H9 (cell line): ENCODE measurements at regions not wholly inside any gene's neighbourhood (a gene's known extent, or its start where the extent isn't known, plus 50 kb on each side); places are given as distances from the start of the nearest gene placed in this dataset.

Source experiments
- DNase-seq: peaks from one replicate; pipeline ENCODE4 v3.0.0-alpha.2; 2017
- H2AFZ ChIP-seq: one replicate; pipeline ENCODE4 v1.6.1; 2013; ENCODE audit warnings: mild to moderate bottlenecking, low read length, control low read depth, moderate library complexity
- H2AK5ac ChIP-seq: 2 replicates; pipeline ENCODE4 v1.6.1; 2013; ENCODE audit warnings: low read length, control low read depth, mixed read lengths; ENCODE audit not compliant: insufficient read length
- H2BK120ac ChIP-seq: one replicate; pipeline ENCODE4 v1.6.1; 2013; ENCODE audit warnings: low read depth, mild to moderate bottlenecking, low read length, control low read depth, inconsistent platforms; ENCODE audit not compliant: poor library complexity, severe bottlenecking
- H2BK12ac ChIP-seq: 2 replicates; pipeline ENCODE4 v1.6.1; 2013; ENCODE audit warnings: low read length, control low read depth, mixed read lengths, low read depth; ENCODE audit not compliant: insufficient read length
- H2BK15ac ChIP-seq: 2 replicates; pipeline ENCODE4 v1.6.1; 2013; ENCODE audit warnings: low read depth, low read length, control low read depth
- H2BK20ac ChIP-seq: one replicate; pipeline ENCODE4 v1.6.1; 2013; ENCODE audit warnings: low read depth, mild to moderate bottlenecking, low read length, control low read depth, inconsistent platforms; ENCODE audit not compliant: poor library complexity, severe bottlenecking
- H2BK5ac ChIP-seq: 2 replicates; pipeline ENCODE4 v1.6.1; 2013; ENCODE audit warnings: low read length, control low read depth, mixed read lengths; ENCODE audit not compliant: insufficient read length
- H3K14ac ChIP-seq: 2 replicates; pipeline ENCODE4 v1.6.1; 2013; ENCODE audit warnings: low read length, control low read depth; ENCODE audit not compliant: insufficient read depth
- H3K18ac ChIP-seq: 2 replicates; pipeline ENCODE4 v1.6.1; 2013; ENCODE audit warnings: low read depth, mild to moderate bottlenecking, mixed read lengths, low read length, control low read depth; ENCODE audit not compliant: insufficient read length
- H3K23ac ChIP-seq: 2 replicates; pipeline ENCODE4 v1.6.1; 2013; ENCODE audit warnings: low read length, control low read depth, mixed read lengths, low read depth; ENCODE audit not compliant: insufficient read length
- H3K23me2 ChIP-seq: 2 replicates; pipeline ENCODE4 v1.6.1; 2013; ENCODE audit warnings: low read depth, mild to moderate bottlenecking, mixed read lengths, low read length, control low read depth; ENCODE audit not compliant: insufficient read length, poor library complexity, severe bottlenecking
- H3K27ac ChIP-seq: 2 replicates; pipeline ENCODE4 v1.5.1; 2013; ENCODE audit warnings: low read length, control low read depth, mixed read lengths, low read depth; ENCODE audit not compliant: insufficient read length
- H3K27me3 ChIP-seq: 2 replicates; pipeline ENCODE4 v1.6.1; 2013; ENCODE audit warnings: low read length, control low read depth, inconsistent platforms; ENCODE audit not compliant: insufficient read depth
- H3K4ac ChIP-seq: 2 replicates; pipeline ENCODE4 v1.6.1; 2013; ENCODE audit warnings: low read depth, mild to moderate bottlenecking, control low read depth, inconsistent platforms, low read length, moderate library complexity
- H3K4me1 ChIP-seq: 2 replicates; pipeline ENCODE4 v1.6.1; 2013; ENCODE audit warnings: low read length, control low read depth, inconsistent platforms; ENCODE audit not compliant: insufficient read depth
- H3K4me2 ChIP-seq: 2 replicates; pipeline ENCODE4 v1.6.1; 2013; ENCODE audit warnings: low read length, control low read depth, mixed read lengths; ENCODE audit not compliant: insufficient read length, insufficient read depth
- H3K56ac ChIP-seq: 2 replicates; pipeline ENCODE4 v1.6.1; 2013; ENCODE audit warnings: low read depth, mild to moderate bottlenecking, mixed read lengths, low read length, control low read depth; ENCODE audit not compliant: insufficient read length
- H3K79me1 ChIP-seq: 2 replicates; pipeline ENCODE4 v1.6.1; 2013; ENCODE audit warnings: low read depth, mild to moderate bottlenecking, moderate library complexity, low read length, control low read depth, inconsistent platforms; ENCODE audit not compliant: insufficient read depth, poor library complexity, severe bottlenecking
- H3K79me2 ChIP-seq: 2 replicates; pipeline ENCODE4 v1.6.1; 2013; ENCODE audit warnings: low read length, control low read depth, inconsistent platforms; ENCODE audit not compliant: insufficient read depth
- H3K9ac ChIP-seq: 2 replicates; pipeline ENCODE4 v1.6.1; 2013; ENCODE audit warnings: low read length, control low read depth, mixed read lengths; ENCODE audit not compliant: insufficient read length; ENCODE audit errors: extremely low read depth
- H3K9me3 ChIP-seq: one replicate; pipeline ENCODE4 v1.6.1; 2013; ENCODE audit warnings: low read depth, low read length, inconsistent platforms; ENCODE audit not compliant: control insufficient read depth
- H3T11ph ChIP-seq: one replicate; pipeline ENCODE4 v1.6.1; 2013; ENCODE audit warnings: mild to moderate bottlenecking, low read length, control low read depth, inconsistent platforms
- H4K20me1 ChIP-seq: one replicate; pipeline ENCODE4 v1.6.1; 2013; ENCODE audit not compliant: control insufficient read depth, insufficient read length, insufficient read depth
- H4K5ac ChIP-seq: 2 replicates; pipeline ENCODE4 v1.6.1; 2013; ENCODE audit warnings: low read depth, mild to moderate bottlenecking, mixed read lengths, low read length, control low read depth; ENCODE audit not compliant: insufficient read length
- H4K8ac ChIP-seq: replicated peaks from 2 replicates; pipeline ENCODE4 v1.6.1; 2013; ENCODE audit warnings: low read length, control low read depth, mixed read lengths, low read depth; ENCODE audit not compliant: insufficient read length
- H4K91ac ChIP-seq: 2 replicates; pipeline ENCODE4 v1.6.1; 2013; ENCODE audit warnings: low read depth, mild to moderate bottlenecking, moderate library complexity, mixed read lengths, low read length, control low read depth; ENCODE audit not compliant: insufficient read length
- H3K27ac Mint-ChIP-seq, 3 experiments: 2 replicates in 2 of 3; 3 replicates in 1 of 3; pipeline ENCODE4 v1.8.0; 2020 to 2021; ENCODE audit warnings: mixed read lengths in 3 of 3, mild to moderate bottlenecking in 1 of 3, moderate library complexity in 1 of 3
- H3K27me3 Mint-ChIP-seq: 2 replicates; pipeline ENCODE4 v1.8.0; 2021; ENCODE audit warnings: low read depth, mild to moderate bottlenecking, moderate library complexity, mixed read lengths
- H3K36me3 Mint-ChIP-seq, 3 experiments: 2 replicates in 2 of 3; 3 replicates in 1 of 3; pipeline ENCODE4 v1.8.0; 2020 to 2021; ENCODE audit warnings: low read depth in 3 of 3, mixed read lengths in 3 of 3; ENCODE audit not compliant: insufficient read depth in 1 of 3
- H3K4me1 Mint-ChIP-seq, 2 experiments: 2 replicates each; pipeline ENCODE4 v1.8.0; 2020; ENCODE audit warnings: mixed read lengths in 2 of 2
- H3K4me3 Mint-ChIP-seq, 2 experiments: 2 replicates in 1 of 2; 3 replicates in 1 of 2; pipeline ENCODE4 v1.8.0; 2020 to 2021; ENCODE audit warnings: mild to moderate bottlenecking in 2 of 2, mixed read lengths in 2 of 2, moderate library complexity in 1 of 2
- H3K9me3 Mint-ChIP-seq, 2 experiments: 2 replicates in 1 of 2; 3 replicates in 1 of 2; pipeline ENCODE4 v1.8.0; 2020; ENCODE audit warnings: mild to moderate bottlenecking in 2 of 2, mixed read lengths in 2 of 2, moderate library complexity in 1 of 2
- WGBS: extraction: QIAGEN DNeasy Blood & Tissue Kit; methylation state at CpG from one replicate; pipeline ENCODE4 v1.1.7; 2013; ENCODE audit warnings: missing lambda C conversion rate, low lambda C conversion rate, mixed read lengths; ENCODE audit not compliant: insufficient read length; ENCODE audit errors: extremely low coverage; 5-methylcytosine and 5-hydroxymethylcytosine counted together
- TF ChIP-seq, protein P1 (sequence below): fragments of 200-600 bp; sonication (generic); conservative IDR thresholded peaks from 3 replicates; pipeline ENCODE4 v1.8.0; 2021; ENCODE audit warnings: antibody characterized with exemption, mild to moderate bottlenecking

DNA sequence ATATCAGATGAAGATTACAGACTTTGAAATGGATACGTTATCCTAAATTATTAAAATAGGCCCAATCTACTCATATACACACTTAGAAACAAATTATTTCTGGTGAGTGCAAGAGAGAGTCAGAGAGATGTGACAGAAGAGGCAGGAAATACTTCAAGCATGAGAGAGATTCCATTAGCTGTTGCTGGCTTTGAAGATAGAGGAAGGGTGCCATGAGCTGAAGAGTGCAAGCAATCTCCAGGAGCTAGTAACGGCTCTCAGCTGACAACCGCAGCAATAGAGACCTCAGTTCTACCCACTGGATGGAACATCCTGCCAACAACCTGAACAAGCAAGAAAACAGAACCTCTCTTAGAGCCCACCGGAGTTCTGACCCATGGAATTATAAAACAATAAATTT is 270.7 kb upstream of the SLITRK3 start:
- H3K4me2 ChIP-seq, result no peak overlapping the region
- H2BK20ac ChIP-seq, result no peak overlapping the region
- Mint-ChIP-seq H3K36me3 (peaks cover 4 to 7% (median 4%) of the 10 kb centered on the region in 3 experiments; a peak in 5 of 7 replicates), H3K4me3 (no peak overlapping the region), H3K27me3 (no peaks in the 10 kb centered on the region; the same call in 1 of the 2 replicates), H3K4me1 (no peaks in the 10 kb centered on the region), H3K27ac (no peak overlapping the region), H3K9me3 (peaks cover 4 to 8% of the 10 kb centered on the region in 2 experiments)
- no CpG with 5 or more reads among the region's 4 CpGs for WGBS
- H3K79me1 ChIP-seq, result no peaks in the 10 kb centered on the region
- H3K23ac ChIP-seq, result no peak overlapping the region
- H2AFZ ChIP-seq, result no peak overlapping the region
- H4K8ac ChIP-seq, result no peak overlapping the region
- H3K79me2 ChIP-seq, result no peaks in the 10 kb centered on the region
- H3K9me3 ChIP-seq, result no peaks in the 10 kb centered on the region
- no peak overlapping the region for H3K27ac ChIP-seq
- no peak overlapping the region for H3K9ac ChIP-seq
- H3K56ac ChIP-seq, result no peak overlapping the region
- DNase-seq, result no peak
- H3K18ac ChIP-seq, result no peak overlapping the region
- no peak overlapping the region for H4K5ac ChIP-seq
- no peaks in the 10 kb centered on the region for H3K27me3 ChIP-seq
- no peak overlapping the region for H2BK12ac ChIP-seq
- no peak overlapping the region for H3T11ph ChIP-seq
- no peak overlapping the region for H2BK15ac ChIP-seq
- no peaks in the 10 kb centered on the region for H3K23me2 ChIP-seq
- no peak overlapping the region for H2AK5ac ChIP-seq
- H3K14ac ChIP-seq, result no peak overlapping the region
- H3K4me1 ChIP-seq, result no peaks in the 10 kb centered on the region
- TF ChIP-seq, protein P1, sequence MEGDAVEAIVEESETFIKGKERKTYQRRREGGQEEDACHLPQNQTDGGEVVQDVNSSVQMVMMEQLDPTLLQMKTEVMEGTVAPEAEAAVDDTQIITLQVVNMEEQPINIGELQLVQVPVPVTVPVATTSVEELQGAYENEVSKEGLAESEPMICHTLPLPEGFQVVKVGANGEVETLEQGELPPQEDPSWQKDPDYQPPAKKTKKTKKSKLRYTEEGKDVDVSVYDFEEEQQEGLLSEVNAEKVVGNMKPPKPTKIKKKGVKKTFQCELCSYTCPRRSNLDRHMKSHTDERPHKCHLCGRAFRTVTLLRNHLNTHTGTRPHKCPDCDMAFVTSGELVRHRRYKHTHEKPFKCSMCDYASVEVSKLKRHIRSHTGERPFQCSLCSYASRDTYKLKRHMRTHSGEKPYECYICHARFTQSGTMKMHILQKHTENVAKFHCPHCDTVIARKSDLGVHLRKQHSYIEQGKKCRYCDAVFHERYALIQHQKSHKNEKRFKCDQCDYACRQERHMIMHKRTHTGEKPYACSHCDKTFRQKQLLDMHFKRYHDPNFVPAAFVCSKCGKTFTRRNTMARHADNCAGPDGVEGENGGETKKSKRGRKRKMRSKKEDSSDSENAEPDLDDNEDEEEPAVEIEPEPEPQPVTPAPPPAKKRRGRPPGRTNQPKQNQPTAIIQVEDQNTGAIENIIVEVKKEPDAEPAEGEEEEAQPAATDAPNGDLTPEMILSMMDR, result no peak
- H4K91ac ChIP-seq, result no peak overlapping the region
- H2BK120ac ChIP-seq, result no peak overlapping the region
- H3K4ac ChIP-seq, result no peak overlapping the region
- no peaks in the 10 kb centered on the region for H4K20me1 ChIP-seq
- no peak overlapping the region for H2BK5ac ChIP-seq
